Erythroblast (primary cell): ENCODE measurements at regions not wholly inside any gene's neighbourhood (a gene's known extent, or its start where the extent isn't known, plus 50 kb on each side); places are given as distances from the start of the nearest gene placed in this dataset.

ENCODE experiments used
- DNase-seq, 2 experiments: peaks; one replicate each; lab custom pipeline; 2025; lab: John Stamatoyannopoulos, UW
- GATA1 ChIP-seq: IDR thresholded peaks from 2 replicates; pipeline ENCODE4 v1.6.1; 2011; ENCODE audit warnings: low read depth, mild to moderate bottlenecking, control low read depth, low read length, moderate library complexity
- POLR2A ChIP-seq: IDR thresholded peaks from 2 replicates; pipeline ENCODE4 v1.6.1; 2011; ENCODE audit warnings: mild to moderate bottlenecking, low read length

- DNase-seq: no peak
- TF ChIP-seq GATA1 (no peak), POLR2A (no peak)
These were observed 279.9 kb upstream of the UMPS start for GRCh38 chr3:124450366-124450765.

- DNase-seq: no peak
- TF ChIP-seq POLR2A: no peak
- no peak for TF ChIP-seq GATA1
These were observed 278.5 kb upstream of the UMPS start for GRCh38 chr3:124451630-124452317.

DNA sequence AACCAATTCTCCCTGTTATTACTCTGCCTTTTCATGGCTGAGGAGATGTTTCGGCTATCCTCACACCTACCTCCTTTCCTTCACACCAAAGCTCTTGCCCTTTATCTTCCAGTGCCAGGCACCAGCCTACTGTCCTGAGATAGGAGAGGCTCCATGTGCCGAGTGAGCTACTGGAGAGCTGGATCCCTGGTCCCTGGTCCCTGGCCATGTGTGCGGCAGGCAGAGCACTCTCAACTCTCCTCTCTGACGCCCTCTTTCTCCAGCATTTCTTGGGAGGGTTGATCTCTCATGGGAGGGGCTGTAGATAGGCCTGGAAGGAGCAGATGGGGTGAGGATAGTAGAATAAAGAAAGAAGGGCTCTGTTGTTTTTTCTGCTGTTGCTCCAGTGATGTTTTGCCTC, 277.1 kb upstream of the UMPS start:
- DNase-seq: peak; percentile 1 to 34
- TF ChIP-seq GATA1 (no peak), POLR2A (no peak)

DNA sequence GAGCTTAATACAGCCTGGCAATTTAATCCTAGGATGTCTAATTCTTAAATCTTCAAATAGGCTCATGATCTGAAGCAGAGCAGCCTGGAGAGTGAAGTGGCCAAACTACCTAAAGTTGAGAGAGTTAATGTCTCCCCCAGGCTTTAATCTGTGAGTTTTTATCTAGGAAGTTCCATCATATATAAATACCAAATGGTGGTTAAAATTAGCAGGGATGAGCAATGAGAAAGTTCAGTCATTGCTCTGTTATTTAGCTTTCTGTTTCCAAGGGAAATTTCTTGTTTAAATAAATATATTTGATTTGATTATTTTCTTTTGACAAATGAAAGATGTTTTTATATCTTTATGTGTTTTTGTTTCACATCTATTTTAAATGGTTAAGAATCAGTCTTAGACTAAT, 274.4 kb upstream of the UMPS start:
- no peak for TF ChIP-seq GATA1
- TF ChIP-seq POLR2A: no peak
- DNase-seq: no peak

DNA sequence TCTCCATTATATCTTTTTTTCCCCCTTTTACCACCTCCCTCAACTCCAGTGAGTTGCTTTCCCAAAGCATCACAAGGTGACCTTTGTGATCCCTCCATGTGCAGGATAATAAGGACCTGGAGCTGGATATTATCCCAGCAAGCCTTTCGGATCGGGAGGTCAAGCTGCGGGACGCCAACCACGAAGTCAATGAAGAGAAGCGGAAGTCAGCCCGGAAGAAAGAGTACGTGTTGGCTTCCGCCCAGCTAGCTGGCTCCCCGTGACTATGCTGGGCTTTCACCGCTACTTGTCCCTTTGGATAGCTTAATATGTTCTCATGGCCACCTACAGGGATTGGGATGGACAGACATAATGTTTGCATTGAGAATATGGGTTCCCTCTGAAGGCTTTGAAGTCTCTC, 273.7 kb upstream of the UMPS start:
- TF ChIP-seq POLR2A: no peak
- no peak for TF ChIP-seq GATA1
- DNase-seq: no peak

- no peak for TF ChIP-seq GATA1
- no peak for TF ChIP-seq POLR2A
- DNase-seq: no peak
These were observed 270.6 kb upstream of the UMPS start for GRCh38 chr3:124459678-124460077.

DNA sequence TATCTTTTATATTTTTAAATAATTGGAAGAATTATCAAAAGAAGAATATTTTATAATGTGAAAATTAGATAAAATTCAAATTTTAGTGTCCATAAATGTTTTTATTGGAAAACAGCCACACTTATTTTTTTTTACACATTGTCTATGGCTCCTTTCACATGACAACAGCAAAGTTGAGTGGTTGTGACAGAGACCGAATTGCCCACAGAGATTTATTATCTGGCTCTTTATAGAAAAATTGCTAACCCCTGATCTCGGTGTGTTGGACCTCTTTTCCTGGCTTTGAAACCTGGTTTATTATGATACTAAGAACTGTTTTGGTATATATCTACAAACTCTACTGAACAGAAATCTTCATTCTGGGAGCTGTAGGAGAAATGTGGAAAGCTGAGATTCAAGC, 269.1 kb upstream of the UMPS start:
- TF ChIP-seq POLR2A (no peak), GATA1 (no peak)
- DNase-seq: no peak

DNA sequence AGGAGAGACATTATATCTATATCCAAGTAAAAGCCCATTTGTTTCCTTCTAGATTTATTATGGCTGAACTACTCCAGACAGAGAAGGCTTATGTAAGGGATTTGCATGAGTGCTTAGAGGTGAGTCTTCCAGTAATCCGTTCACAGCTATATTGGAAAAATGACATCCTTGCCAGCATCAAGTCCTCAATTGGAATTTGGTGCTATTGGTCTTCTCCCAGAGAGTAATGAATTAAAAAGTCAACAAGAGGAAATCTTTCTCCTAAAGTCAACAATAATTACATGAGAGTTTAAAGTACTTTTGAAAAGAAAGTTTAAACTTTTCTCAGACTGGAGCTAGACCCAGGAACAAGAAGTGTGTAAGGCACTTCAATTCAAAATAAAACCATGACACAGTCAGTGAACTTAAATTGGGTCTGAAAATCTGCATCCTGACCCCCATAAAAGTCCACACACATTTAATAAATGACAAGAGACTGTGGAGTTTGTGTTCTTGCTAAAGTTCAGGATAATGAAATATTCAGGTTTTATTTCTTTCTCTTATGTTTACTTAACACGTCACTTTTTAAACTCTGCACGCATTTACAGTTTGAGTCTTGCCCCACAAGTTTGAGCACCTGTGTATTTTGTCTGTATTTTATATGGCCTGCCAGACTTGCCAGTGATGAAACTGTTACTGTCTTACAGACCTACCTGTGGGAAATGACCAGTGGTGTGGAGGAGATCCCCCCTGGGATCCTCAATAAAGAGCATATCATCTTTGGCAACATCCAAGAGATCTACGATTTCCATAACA, 268.2 kb upstream of the UMPS start:
- no peak for TF ChIP-seq GATA1
- no peak for TF ChIP-seq POLR2A
- no peak for DNase-seq

GRCh38 chr3:124463234-124463633, 267.0 kb upstream of the UMPS start:
- TF ChIP-seq GATA1: no peak
- TF ChIP-seq POLR2A: no peak
- no peak for DNase-seq

- TF ChIP-seq GATA1: no peak
- TF ChIP-seq POLR2A: no peak
- DNase-seq: peak; percentile 47 to 63
These were observed 262.0 kb upstream of the UMPS start for GRCh38 chr3:124467980-124468902.

DNA sequence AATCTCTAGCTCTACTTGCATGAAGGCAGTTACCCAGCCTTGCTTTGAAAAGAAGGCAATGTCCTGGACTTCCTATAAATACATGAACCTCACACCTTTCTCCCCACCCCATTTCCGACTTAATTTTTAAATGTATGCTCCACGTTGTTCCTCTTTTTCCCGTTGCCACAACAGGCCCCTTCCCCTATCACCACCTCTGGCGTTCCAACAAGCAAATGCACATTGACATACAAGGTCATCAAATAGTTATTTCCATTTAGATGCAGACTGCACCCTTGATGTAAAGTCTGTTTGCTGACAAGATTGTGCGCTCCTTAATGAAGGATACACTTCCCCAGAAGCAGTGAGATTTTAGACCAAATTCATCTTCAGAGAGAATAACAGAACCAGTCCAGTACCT, 260.7 kb upstream of the UMPS start:
- DNase-seq: no peak
- TF ChIP-seq GATA1 (no peak), POLR2A (no peak)

DNA sequence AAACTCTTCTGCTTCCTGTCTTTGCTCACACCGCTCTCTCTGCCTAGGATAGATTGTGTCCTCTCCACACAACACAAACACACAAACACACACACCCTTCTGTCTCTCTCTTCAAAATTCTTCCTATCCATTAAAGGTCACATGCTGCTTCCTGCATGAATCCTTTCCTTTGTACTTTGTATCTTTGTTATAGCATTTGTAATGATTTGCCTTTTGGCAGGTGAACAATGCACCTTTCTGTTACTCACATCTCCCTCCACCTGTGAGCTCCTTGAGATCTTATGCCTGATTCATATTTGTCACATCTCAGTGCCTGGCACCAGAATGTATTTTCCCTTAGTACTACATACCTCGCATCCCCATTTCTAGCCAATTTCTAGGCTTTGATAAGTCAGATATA, 251.4 kb upstream of the UMPS start:
- TF ChIP-seq POLR2A (no peak), GATA1 (no peak)
- no peak for DNase-seq

DNA sequence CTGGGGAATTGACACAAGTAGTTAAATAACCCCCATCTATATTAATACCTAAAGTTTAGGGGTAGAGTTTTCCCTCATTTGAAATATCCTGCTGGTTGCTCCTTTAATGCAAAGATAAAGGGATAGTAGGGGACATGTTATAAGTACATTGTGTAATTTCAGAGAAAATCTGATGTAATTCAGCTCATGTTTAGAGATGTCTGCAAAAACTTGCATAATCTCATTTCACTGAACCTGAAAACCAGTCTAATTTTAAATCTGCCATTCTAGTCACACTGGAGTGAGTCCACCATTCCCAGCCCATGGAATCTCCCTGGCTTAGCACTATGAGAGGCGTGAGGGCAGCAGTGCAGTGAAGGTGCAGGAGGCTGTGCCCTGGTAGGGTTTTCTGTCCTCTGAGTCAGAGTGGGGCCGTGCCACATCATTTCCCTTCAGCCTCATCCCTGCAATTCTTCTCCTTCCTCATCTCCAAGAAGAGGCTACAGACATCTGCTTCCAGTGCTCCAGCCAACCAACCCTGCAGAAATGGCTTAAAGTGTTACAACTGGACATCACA, 246.3 kb upstream of the UMPS start:
- DNase-seq: no peak
- no peak for TF ChIP-seq POLR2A
- TF ChIP-seq GATA1: no peak
